ENCODE measurements at regions not wholly inside any gene's neighbourhood (a gene's known extent, or its start where the extent isn't known, plus 50 kb on each side); places are given as distances from the start of the nearest gene placed in this dataset.

GRCh38 chr11:115657586-115657985 is 153.4 kb upstream of the CADM1 start:
- TF ChIP-seq POLR2A (IDR thresholded peaks at IDR 0.05): no peak
- TF ChIP-seq CTCF (IDR thresholded peaks at IDR 0.05): no peak
